PC-3 (cell line): ENCODE measurements at regions not wholly inside any gene's neighbourhood (a gene's known extent, or its start where the extent isn't known, plus 50 kb on each side); places are given as distances from the start of the nearest gene placed in this dataset.

Experiments
- ATAC-seq: fragments of 200-7000 bp; cut with Tn5 transposase; 2 replicates; pipeline ENCODE4 v1.9.1; 2020; ENCODE audit warnings: mild to moderate bottlenecking, moderate library complexity
- BruUV-seq: library from RNA; stranded (reverse); fragments of 400-500 nt; replicated peaks from 2 replicates; lab custom pipeline; 2021; lab: Mats Ljungman, UMichigan
- CTCF ChIA-PET: fragments of 300-600 bp; sonication (Branson Sonifier 250); formaldehyde crosslinking; loops from one replicate; lab custom pipeline; 2022; ENCODE audit warnings: antibody characterized with exemption; lab: Charles Lee
- POLR2A ChIA-PET: fragments of 300-600 bp; sonication (Branson Sonifier 250); formaldehyde crosslinking; loops from one replicate; lab custom pipeline; 2022; ENCODE audit warnings: antibody characterized with exemption; ENCODE audit not compliant: unreplicated experiment; lab: Charles Lee
- DNase-seq: peaks from one replicate; pipeline ENCODE4 v3.0.0-alpha.2; 2015
- H2AFZ ChIP-seq: fragments of 300-600 bp; sonication (generic); 2 replicates; pipeline ENCODE4 v1.6.0; 2016; ENCODE audit warnings: antibody characterized with exemption, low read length
- H3F3A ChIP-seq: fragments of 300-600 bp; sonication (generic); one replicate; pipeline ENCODE4 v1.6.0; 2017; ENCODE audit warnings: antibody characterized with exemption, low read length, control low read depth, mild to moderate bottlenecking; ENCODE audit not compliant: unreplicated experiment
- H3K27ac ChIP-seq: fragments of 300-600 bp; sonication (generic); 2 replicates; pipeline ENCODE4 v1.5.1; 2016; ENCODE audit warnings: mild to moderate bottlenecking, low read length
- H3K27me3 ChIP-seq: fragments of 300-600 bp; sonication (generic); 2 replicates; pipeline ENCODE4 v1.6.1; 2016; ENCODE audit warnings: low read length, mixed read lengths
- H3K36me3 ChIP-seq: fragments of 300-600 bp; sonication (generic); 2 replicates; pipeline ENCODE4 v1.6.1; 2016; ENCODE audit warnings: low read depth, mixed run types, low read length, mixed read lengths
- H3K4me1 ChIP-seq: fragments of 300-600 bp; sonication (generic); 2 replicates; pipeline ENCODE4 v1.5.1; 2016; ENCODE audit warnings: low read length; ENCODE audit not compliant: insufficient read depth
- H3K4me2 ChIP-seq: fragments of 300-600 bp; sonication (generic); 2 replicates; pipeline ENCODE4 v1.6.0; 2016; ENCODE audit warnings: low read length
- H3K4me3 ChIP-seq: fragments of 300-600 bp; sonication (generic); 2 replicates; pipeline ENCODE4 v1.5.1; 2016; ENCODE audit warnings: mild to moderate bottlenecking, low read length, mixed read lengths
- H3K79me2 ChIP-seq: fragments of 300-600 bp; sonication (generic); 2 replicates; pipeline ENCODE4 v1.6.1; 2017; ENCODE audit warnings: low read length, mixed read lengths
- H3K9ac ChIP-seq: fragments of 300-600 bp; sonication (generic); 2 replicates; pipeline ENCODE4 v1.6.0; 2016; ENCODE audit warnings: mild to moderate bottlenecking, low read length
- H3K9me2 ChIP-seq: fragments of 300-600 bp; sonication (generic); replicated peaks from 2 replicates; pipeline ENCODE4 v1.6.1; 2016; ENCODE audit warnings: mixed run types, low read length, mixed read lengths
- H3K9me3 ChIP-seq: fragments of 300-600 bp; sonication (generic); 2 replicates; pipeline ENCODE4 v1.6.1; 2016; ENCODE audit warnings: low read length, mixed read lengths
- H4K20me1 ChIP-seq: fragments of 300-600 bp; sonication (generic); 2 replicates; pipeline ENCODE4 v1.6.1; 2016; ENCODE audit warnings: low read length, mixed read lengths
- CTCF ChIP-seq: fragments of 300-600 bp; sonication (generic); conservative IDR thresholded peaks from 2 replicates; pipeline ENCODE4 v1.5.1; 2017; ENCODE audit warnings: antibody characterized with exemption, low read depth, mild to moderate bottlenecking, low read length
- EZH2 ChIP-seq: fragments of 300-600 bp; sonication (generic); IDR thresholded peaks from one replicate; pipeline ENCODE4 v1.6.1; 2017; ENCODE audit warnings: antibody characterized with exemption, mild to moderate bottlenecking, low read length; ENCODE audit not compliant: unreplicated experiment
- EZH2phosphoT487 ChIP-seq: fragments of 300-600 bp; sonication (generic); IDR thresholded peaks from 2 replicates; pipeline ENCODE4 v1.6.1; 2018; ENCODE audit warnings: mild to moderate bottlenecking, antibody characterized with exemption, low read length, borderline replicate concordance
- intact Hi-C: fragments of 100-400 bp; cut with micrococcal nuclease; formaldehyde crosslinking; loops from 2 replicates; pipeline ENCODE4 v1.9.0; 2023

- H3K79me2 ChIP-seq, result no peaks in the 10 kb centered on the region
- TF ChIP-seq EZH2 (no peak), CTCF (no peak), EZH2phosphoT487 (no peak)
- no TSS peak for BruUV-seq
- ChIA-PET CTCF (no interaction called here), POLR2A (no interaction called here)
- no peaks in the 10 kb centered on the region for H3K9me3 ChIP-seq
- H3F3A ChIP-seq, result no peaks in the 10 kb centered on the region
- no peaks in the 10 kb centered on the region for H3K9me2 ChIP-seq
- H3K4me2 ChIP-seq, result no peak overlapping the region
- peaks cover 49% of the 10 kb centered on the region for H3K27me3 ChIP-seq
- DNase-seq (no peak), ATAC-seq (no peak)
- H3K4me1 ChIP-seq, result no peaks in the 10 kb centered on the region
- H2AFZ ChIP-seq, result no peak overlapping the region
- no peaks in the 10 kb centered on the region for H4K20me1 ChIP-seq
- H3K36me3 ChIP-seq, result no peaks in the 10 kb centered on the region
- H3K27ac ChIP-seq, result no peak overlapping the region
- no peak overlapping the region for H3K4me3 ChIP-seq
- intact Hi-C loops, result no loop called here
- H3K9ac ChIP-seq, result no peak overlapping the region
Observed at GRCh38 chr1:60872426-60873054, 209.8 kb upstream of the NFIA start.

- CTCF ChIA-PET, result no interaction called here
- no peak overlapping the region for H2AFZ ChIP-seq
Observed at GRCh38 chr1:60870269-60870865, 212.0 kb upstream of the NFIA start.

More at GRCh38 chr1:60870269-60870865, 212.0 kb upstream of the NFIA start:
- no TSS peak for BruUV-seq
- 0 out of 2 replicates have a peak, but pooled peaks cover 3% of the 10 kb centered on the region for H4K20me1 ChIP-seq
- POLR2A ChIA-PET, result no interaction called here
- H3K4me3 ChIP-seq, result no peak overlapping the region
- no peaks in the 10 kb centered on the region for H3K79me2 ChIP-seq
- H3K4me1 ChIP-seq, result no peaks in the 10 kb centered on the region
- TF ChIP-seq CTCF, result no peak
- TF ChIP-seq EZH2, result no peak
- TF ChIP-seq EZH2phosphoT487, result no peak
- no peak for ATAC-seq
- H3K9ac ChIP-seq, result no peak overlapping the region
- no peaks in the 10 kb centered on the region for H3F3A ChIP-seq
- H3K9me2 ChIP-seq, result no peaks in the 10 kb centered on the region
- H3K9me3 ChIP-seq, result no peaks in the 10 kb centered on the region
- no peak overlapping the region for H3K27ac ChIP-seq
- peaks cover 71% of the 10 kb centered on the region for H3K27me3 ChIP-seq
- DNase-seq, result no peak
- intact Hi-C loops, result no loop called here
- H3K4me2 ChIP-seq, result no peak overlapping the region
- no peaks in the 10 kb centered on the region for H3K36me3 ChIP-seq
